ENCODE measurements at regions not wholly inside any gene's neighbourhood (a gene's known extent, or its start where the extent isn't known, plus 50 kb on each side); places are given as distances from the start of the nearest gene placed in this dataset.

- TF ChIP-seq, protein P1, sequence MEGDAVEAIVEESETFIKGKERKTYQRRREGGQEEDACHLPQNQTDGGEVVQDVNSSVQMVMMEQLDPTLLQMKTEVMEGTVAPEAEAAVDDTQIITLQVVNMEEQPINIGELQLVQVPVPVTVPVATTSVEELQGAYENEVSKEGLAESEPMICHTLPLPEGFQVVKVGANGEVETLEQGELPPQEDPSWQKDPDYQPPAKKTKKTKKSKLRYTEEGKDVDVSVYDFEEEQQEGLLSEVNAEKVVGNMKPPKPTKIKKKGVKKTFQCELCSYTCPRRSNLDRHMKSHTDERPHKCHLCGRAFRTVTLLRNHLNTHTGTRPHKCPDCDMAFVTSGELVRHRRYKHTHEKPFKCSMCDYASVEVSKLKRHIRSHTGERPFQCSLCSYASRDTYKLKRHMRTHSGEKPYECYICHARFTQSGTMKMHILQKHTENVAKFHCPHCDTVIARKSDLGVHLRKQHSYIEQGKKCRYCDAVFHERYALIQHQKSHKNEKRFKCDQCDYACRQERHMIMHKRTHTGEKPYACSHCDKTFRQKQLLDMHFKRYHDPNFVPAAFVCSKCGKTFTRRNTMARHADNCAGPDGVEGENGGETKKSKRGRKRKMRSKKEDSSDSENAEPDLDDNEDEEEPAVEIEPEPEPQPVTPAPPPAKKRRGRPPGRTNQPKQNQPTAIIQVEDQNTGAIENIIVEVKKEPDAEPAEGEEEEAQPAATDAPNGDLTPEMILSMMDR (IDR thresholded peaks at IDR 0.05): no peak
- TF ChIP-seq POLR2A (IDR thresholded peaks at IDR 0.05): no peak
Measured at GRCh38 chr3:55349851-55350250, 137.3 kb downstream of the WNT5A start.

Data from lower leg skin (tissue), 3 donors.